IPS-NIHi11 (cell line): ENCODE measurements at regions not wholly inside any gene's neighbourhood (a gene's known extent, or its start where the extent isn't known, plus 50 kb on each side); places are given as distances from the start of the nearest gene placed in this dataset.

ENCODE experiments used
- DNase-seq: peaks from one replicate; pipeline ENCODE4 v3.0.0; 2012; ENCODE audit warnings: mixed read lengths, low spot score

DNA sequence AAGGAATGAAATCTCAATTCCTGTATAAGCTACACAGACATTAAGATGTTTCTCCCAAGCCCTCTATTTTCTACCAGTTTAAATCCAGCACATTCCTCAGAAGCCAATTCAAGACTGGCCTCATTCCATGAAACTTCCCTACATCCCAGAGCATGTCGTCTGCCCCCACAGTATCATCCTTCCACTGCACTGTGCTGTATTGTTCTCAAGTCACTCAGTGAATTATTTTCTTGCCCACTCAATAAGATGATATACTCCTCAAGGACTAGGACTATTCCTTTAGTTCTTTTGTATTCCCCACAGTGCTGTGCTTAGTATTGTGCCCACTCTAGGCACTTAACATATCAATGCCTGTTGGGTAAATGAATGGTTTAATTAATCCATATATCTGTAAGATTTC, 203.1 kb upstream of the BLID start:
- DNase-seq = no peak

DNA sequence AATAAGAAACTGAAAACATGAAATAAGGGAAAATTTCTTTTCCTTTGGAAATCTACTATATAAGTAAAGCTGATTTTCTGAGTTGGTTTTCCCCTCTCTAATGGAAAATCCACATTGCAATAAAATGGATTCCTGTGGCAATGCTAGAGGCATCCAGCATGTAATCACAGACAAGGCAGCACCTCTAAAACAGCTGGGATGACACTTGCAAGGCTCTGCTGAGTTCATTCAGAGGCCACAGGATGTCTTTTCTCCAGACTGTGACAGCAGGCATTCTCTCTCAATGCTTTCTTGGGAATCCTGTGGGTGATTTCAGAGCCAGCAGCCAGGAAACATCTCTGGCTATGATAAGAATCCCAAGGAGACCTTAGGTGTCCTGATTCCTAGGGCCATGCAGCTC, 201.3 kb upstream of the BLID start:
- no peak for DNase-seq

DNA sequence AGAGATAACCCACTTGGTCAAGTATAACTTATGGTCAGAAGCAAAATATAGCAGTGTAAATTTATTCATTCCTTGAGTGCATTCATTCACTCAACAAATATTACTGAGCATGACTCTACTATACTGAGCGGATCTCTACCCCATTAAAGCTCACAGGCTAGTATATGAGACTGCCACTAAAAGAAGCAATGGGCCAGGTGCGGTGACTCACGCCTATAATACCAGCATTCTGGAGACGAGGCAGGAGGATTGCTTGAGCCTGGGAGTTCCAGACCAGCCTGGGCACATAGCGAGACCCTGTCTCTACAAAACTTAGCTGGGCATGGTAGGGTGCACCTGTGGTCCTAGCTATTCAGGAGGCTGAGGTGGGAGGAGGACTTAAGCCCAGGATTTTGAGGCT, 197.6 kb upstream of the BLID start:
- DNase-seq = no peak

DNA sequence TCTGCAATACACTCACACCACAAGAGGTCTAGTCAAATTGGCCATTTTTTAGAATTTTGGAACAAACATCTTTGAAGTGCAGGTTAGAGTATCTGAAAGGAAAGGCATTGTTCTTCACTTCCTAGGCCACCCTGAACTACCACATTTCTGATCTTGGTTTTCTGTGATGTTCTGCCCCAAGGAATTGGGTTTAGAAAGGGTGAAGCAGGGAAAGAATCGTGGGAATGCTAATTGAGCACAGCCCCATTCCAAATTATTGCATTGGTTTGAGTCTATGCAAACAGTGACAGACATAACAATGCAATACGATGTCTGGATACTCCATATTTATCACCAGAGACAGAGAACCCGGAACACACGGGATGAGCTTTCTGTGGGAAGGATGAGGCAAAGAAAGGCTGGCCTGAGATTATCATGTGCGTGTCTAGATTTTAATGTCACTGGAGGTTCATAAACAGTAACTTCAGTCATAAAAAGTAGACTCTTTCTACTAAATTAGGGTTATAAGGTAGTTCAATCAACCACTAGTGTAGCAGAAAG, 195.3 kb upstream of the BLID start:
- DNase-seq = no peak

DNA sequence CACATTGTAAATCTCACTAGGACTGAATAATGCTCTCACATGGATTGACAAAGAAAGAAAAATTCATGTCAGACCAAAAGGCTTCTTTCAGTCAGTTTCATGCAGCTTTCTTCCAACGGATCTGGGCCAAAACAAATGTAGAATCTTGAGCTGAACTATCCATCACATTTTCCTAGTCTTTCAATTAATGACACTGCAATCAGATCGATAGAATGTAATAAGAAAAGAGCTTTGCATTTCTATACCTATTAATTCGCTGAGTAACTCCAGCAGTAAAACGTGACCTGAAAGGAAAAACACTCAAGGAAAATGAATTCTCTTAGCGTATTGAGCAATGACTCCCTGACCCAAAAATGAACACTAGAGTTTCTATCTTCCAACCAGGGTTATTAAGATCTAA, 194.8 kb upstream of the BLID start:
- DNase-seq = no peak

DNA sequence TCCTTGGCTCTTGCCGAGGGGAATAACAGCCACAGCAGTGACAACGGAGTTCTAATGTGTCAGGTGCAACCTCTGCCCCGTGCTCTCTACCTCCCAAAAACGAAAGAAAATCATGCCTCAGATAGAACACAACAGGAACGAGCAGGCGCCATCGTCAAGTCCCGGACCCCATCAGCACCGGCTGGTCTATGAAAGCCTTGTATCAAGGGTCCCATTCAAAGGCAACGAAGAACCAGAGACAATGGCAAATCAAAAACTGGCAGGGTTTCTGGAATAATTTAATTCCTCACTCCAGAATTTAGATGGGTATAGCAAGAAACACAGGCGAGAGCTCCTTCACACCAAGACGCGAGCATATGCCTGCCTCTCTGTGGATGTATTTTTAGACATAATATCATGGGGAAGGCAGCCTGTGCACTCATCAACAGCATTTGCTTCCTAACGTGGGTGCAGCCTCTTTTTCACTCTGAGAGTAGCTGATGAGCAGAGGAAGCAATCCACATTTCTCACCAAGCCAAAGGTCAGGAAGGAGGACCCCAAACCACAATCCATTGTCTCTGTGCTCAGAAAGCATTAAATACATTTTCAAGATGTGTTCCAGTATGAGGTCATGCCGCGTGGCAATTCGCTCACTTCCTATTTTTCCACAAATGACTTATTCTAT, 193.4 kb upstream of the BLID start:
- DNase-seq = no peak

DNA sequence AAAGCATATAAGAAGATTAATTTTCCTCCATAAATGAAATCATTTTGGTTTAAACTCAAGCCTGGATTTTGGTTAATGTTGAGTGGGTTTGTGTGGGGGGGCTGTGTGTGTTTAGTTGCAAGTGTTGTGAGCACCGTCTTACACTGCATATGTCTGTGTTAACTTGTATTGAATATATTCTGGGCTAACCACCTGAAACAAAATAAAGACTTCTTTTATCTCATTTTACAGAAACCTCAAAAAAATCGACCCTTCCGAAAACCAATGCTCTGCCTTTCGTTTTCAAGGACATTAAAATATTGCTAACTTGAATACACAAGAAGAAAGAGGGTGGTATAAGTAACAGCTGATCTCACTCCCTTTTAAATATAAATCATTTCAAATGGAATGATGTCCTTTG, 192.2 kb upstream of the BLID start:
- no peak for DNase-seq

DNA sequence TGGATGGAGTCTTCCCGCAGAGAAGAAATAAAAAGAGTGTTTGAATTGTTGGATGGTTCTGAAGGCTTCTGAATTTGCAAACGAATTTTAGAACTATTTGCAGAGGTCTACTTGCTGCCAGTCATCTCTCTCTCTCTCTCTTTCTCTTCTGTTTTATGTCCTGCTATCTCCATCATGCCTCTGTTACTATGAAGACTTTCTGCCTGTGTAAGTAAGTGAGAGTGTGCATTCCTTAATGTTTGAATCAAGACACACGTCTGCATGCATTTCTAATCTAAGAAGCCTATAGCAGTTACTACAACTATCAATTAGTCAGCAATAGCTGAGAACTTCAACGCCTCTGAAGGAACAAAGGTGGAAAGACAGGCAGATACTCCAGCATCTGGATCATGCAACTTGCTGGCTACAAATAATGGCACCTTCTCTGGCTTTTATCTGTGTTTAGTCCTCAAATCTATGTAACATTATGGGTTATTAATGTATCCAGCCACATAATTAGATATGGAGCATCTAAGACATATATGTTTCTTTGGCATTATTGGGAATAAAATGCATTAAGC, 191.5 kb upstream of the BLID start:
- no peak for DNase-seq

DNA sequence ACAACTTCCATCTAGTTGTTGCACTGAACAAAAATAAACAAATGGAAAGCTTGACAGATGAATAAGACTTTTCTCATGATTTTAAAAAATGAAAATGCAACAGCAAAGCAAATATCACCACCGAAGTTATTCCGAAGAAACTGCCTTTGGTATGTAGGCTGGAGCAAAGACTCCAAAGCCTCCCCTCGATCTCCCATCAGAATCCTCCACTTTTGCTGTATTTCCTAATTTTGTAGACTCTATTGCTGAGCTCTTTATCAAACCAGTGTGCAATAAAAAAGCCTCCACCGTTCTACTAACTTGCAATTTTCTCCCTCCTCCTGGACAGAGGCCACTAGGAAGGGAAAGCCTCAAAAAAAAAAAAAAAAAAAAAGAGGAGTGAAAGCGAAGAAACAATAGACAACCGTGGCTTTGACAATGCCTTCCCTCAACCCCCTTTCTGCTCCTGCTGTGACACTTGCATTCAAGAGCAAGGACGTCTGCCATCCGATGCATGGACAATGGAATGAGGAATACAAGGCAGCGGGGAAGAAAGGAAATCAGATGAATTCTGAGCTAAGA, 190.9 kb upstream of the BLID start:
- DNase-seq = peak; percentile 74

DNA sequence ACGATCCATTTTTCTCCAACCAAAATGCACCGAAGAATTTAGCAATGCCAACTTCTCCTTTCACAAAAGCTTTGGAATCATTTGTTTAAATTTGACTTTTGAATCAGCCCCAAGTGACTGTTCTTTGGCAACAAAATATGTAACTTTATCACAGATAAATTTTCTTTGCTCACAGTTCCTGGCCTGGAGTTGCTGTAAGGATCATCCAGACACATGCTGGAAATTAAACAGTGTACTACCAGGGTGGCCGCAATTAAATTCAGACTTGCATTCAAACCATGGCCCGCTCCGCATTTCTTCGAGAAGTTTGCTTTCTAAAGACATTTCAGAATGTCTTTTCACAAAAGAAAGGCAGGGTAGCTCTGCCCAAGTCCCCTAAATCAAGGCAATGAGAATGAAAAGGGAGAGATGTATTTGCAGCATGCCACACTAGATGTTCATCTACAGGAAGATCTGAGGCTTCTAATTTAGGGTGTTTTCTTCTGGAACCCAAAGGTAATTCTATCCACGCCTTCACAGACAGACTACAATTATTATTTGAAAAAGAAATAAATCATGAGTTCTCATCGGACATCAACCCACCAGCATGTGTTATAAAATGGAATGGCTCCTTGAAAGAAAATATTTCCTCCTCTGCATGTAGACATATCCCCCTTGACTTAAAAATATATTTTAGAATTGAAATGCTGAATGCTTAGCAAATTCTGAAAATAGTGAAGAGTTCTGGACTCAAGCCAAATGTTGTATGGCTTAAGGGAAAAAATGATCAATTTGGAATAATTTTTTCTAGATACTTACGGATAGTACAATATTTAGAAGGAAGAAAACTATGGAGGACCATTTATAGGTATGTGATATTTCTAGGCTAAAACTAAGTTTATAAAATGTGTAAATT, 189.7 kb upstream of the BLID start:
- DNase-seq = no peak

DNA sequence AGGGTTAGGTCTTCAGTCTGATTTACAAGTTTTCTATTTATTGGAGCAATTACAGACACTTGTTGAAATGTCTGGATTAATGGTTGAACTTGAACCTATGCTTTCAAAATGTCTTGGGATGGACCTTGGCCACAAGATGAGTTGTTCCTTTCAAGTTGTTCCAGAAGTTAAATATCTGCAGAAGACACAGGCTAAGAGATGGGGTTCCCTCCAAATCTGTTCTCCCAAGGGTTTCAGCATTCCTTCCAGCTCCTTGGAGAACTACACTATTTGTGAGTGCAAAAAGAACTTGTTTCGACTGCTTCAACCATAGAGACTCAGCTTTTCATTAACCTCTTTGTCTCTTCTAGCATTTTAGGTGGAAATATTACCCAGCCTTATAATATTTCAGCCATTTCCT, 189.0 kb upstream of the BLID start:
- no peak for DNase-seq

DNA sequence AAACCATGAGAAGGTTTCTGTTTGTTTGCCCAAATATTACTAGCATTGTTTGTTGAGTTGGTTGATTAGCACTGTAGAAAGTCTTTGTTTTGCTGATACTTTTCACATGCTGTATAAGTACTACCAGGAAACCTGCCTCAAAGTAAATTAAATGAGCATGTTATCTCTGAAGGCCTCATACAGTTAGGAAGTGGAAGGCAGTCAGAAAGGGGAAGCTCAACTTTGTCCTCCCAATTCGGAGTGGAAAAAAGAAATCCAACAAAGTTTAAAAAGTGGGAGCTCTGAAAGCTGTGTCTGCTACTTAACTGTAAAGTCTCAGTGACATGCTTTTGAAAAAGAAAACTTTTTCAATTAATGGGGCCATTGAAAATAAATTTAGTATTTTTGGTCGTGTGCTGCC, 188.3 kb upstream of the BLID start:
- DNase-seq = no peak

DNA sequence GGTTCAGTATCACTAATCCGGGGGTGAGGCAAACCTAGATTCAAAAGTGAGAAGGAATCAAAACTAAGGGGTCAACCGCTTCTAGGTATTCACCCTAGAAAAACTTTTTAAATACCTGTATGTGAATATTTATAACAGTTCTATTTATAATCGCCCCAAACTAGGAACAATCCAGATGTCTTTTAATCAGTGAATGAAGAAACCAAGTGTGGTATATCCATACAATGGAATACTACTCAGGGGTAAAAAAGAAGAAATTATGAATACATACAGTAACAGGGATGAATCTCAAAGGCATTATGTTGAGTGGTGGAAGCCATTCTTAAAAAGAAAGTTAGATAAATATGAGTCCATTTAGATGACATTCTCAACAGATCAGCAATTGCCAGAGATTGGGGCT, 178.0 kb upstream of the BLID start:
- no peak for DNase-seq

DNA sequence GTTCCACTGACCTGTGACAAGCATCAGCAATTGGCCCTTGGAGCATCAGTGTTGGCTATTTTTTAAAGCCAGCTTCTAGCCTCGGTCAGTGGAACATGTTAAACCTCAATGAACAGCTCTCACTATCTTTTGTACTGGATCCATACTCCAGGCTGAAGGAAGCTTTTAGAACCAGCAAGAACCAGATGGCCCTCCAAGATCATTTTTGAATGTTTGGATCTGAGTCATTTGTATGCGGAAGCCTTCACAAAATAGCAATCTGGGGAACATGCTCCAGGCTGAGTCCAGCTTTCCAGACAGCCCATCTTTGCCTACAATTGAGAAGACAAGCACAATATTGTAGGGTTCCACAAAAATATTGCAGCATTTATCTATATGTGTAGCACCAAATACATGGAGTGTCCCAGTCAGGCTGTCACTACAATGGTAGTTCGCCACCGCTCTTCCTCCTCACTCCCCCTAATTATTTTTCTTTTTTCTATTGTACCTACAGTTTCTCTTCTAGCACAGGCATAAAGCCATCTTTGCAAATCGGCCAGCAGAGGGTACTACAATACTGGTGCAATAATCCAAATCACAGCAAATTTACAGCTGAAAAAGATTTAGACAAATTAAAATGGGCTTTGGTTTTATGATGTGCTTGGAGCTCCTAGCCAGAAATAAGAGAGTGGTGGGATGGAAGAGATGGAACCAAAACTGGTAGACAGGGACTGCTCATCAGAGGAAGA, 177.4 kb upstream of the BLID start:
- DNase-seq = no peak

DNA sequence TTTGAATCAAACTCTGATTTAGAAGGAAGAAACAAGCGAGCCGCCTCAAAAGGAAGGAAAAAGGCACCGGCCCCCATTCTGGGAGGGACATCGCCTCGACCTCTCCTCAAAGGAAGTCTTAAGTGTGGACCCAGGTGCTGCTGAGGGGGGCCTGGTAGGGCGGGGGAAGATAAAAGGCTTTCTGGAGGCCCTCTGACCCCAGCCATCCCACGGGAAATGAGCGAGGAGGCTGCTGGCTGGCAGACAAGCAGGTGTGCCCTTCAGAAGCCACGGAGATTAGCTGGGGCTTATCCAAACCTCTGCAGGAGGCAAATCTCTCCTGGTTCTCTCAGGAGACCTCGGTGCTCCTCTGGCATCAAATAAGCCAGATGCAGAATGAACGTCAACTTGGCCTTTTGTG, 171.4 kb upstream of the BLID start:
- DNase-seq = no peak

DNA sequence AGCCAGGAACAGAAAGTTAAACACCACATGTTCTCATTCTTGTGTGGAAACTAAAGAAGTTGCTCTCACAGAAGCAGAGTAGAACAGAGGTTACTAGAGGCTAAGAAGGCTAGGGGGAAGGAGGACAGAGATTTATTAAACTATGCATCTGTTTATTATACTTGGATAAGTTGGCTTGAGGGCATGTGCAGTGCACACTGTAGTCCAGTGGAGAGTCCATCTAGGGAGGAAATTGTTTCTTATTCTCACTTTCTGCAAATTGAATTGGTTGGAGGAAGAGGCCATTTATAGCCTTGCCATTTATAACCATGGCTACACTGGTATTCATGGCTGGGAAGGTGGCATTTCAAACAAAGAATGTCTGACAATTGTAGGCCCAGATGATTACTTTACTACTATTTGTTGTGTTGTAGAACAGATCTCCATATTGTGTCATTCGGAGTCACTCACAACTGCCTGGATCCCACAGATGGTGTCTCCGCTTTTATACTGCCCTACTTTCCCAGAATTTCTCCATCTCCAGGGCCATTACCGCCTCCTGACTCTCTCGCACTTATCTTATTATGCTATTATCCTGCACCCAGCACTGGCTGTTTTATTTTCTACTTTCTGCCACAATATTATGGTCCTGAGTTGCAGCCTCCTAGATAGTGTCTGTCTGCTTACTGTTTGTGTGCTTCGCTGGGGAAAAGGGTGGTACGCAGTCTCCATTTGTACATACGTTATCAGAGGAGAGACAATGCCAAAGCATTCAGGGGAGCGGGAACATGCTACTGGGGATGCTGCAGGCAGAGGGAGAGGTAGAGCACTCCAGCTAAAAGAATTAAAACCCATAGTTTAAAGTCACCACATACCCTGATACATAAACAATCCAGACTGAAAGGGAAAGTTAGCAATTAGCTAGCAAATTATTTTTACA, 169.3 kb upstream of the BLID start:
- no peak for DNase-seq

DNA sequence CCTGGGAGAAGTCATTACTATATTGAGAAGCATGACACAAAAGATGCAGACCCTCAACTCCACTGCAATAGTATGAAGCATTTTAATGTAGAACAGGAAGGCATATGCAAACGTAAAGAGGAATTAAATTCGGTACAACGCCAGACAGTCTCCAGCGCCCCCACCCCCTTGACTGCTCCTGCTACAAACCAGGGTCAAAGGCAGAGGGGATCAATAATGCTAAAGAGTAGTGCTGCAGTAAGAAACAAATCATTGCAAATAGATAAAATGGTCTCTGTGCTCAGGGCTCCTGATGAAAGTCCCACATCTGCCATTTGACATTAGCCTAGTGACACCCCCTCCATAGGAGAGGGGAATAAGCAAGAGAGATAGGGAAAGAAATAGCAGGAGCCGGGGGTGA, 164.9 kb upstream of the BLID start:
- no peak for DNase-seq

DNA sequence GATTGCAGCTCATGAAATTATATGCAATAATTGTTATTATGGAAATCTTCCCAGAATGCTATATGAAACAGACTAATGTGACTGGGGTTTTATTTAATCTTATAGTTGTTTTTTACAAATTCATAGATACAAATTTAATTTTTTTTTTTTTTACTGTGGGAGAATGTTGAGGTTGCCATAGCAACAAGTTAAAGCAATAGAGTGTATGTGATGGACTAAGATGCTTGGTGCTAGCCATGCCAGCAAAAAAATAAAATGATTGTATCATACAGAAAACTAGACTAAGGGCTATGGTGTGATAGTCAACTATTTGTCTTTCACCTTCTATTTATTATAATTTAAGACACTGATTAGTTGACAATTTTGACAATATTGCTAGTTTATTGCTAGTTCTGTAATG, 163.2 kb upstream of the BLID start:
- no peak for DNase-seq

DNA sequence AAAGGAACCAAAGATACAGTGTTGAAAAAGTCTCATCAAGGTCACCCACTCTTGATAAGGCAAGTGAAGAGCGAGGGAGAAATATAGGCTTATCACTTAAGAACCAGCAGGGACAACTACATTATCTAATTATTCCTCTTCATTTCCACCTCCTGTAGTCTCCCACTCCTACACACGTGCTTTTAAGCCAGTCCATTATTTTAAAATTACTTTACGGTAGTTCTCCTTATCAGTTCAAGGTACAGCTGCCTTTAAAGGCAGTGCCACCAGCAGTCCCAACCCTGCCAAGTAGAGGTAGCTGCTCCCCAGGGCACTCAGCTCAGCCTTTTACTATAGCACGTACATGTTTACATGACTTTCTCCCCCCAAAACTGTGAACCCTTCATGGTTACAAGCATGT, 161.5 kb upstream of the BLID start:
- DNase-seq = no peak

DNA sequence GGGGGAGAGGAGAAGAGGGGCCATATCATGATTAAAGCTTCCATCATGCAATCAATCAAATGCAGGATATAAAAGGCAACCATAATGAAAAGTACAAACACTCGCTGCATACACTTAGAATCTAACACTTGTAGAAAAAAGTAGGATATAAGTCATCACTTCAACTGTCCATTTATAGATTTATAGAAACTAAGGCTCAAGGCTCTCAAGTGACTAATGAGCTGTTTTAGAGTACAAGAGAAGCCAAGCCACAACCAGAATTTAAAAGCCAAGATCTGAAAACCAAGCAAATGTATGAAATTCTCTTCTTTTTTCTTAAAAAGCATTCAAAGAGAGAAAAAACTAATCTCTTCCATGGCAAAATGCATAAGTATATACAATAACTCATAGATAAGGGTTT, 160.2 kb upstream of the BLID start:
- DNase-seq = no peak

DNA sequence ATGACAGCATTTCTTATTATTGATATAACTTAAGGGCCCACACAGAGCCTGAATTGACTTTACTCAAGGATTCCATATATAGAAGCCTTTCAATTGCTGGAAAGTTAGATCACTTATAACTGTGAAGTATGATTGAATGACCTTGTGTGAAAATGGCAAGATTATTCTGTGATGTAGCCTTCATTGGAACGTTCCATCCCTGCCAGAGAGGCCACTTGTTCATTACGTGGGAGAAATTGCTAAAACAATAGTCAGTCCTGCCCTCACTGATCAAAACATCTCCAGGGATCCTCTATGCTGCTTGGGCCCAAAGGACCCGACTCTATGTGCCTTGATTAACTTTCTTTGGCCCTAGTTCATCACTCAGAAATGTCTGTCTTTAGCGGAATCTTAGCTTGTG, 159.5 kb upstream of the BLID start:
- DNase-seq = no peak
